HepG2 (cell line): ENCODE measurements at regions not wholly inside any gene's neighbourhood (a gene's known extent, or its start where the extent isn't known, plus 50 kb on each side); places are given as distances from the start of the nearest gene placed in this dataset.

Experiments
- CENPT ChIP-seq: sonication (generic); formaldehyde crosslinking; IDR thresholded peaks from 2 replicates; pipeline ENCODE4 v1.8.0; 2022; ENCODE audit warnings: low read depth, mild to moderate bottlenecking, moderate library complexity, missing genetic modification reagents
- FOXK1 ChIP-seq: sonication (generic); formaldehyde crosslinking; IDR thresholded peaks from 2 replicates; pipeline ENCODE4 v1.4.0; 2020; ENCODE audit warnings: low read depth, missing genetic modification reagents, borderline replicate concordance
- HDAC6 ChIP-seq: fragments of 200-600 bp; sonication (generic); IDR thresholded peaks from 2 replicates; pipeline ENCODE4 v1.7.0; 2017; ENCODE audit warnings: mild to moderate bottlenecking, antibody characterized with exemption, low read length, low read depth
- HMG20A ChIP-seq: IDR thresholded peaks from 2 replicates; pipeline ENCODE4 v1.6.1; 2016; ENCODE audit warnings: borderline replicate concordance
- HNF4A ChIP-seq: sonication (generic); formaldehyde crosslinking; IDR thresholded peaks from 2 replicates; pipeline ENCODE4 v1.4.0; 2020; ENCODE audit warnings: missing genetic modification reagents
- HOXD1 ChIP-seq: sonication (generic); formaldehyde crosslinking; IDR thresholded peaks from 2 replicates; pipeline ENCODE4 v1.5.0; 2020; ENCODE audit warnings: missing genetic modification reagents
- MAZ ChIP-seq, 2 experiments: sonication (generic) in 1 of 2; formaldehyde crosslinking in 1 of 2; IDR thresholded peaks; 2 replicates each; pipeline versions ENCODE4 v1.5.0 to v1.6.1; 2012 to 2020; ENCODE audit warnings: low read depth in 2 of 2, mild to moderate bottlenecking in 2 of 2, borderline replicate concordance in 1 of 2, improper control_type of control experiment in 1 of 2, low read length in 1 of 2, missing genetic modification reagents in 1 of 2, moderate library complexity in 1 of 2
- RFXAP ChIP-seq: sonication (generic); formaldehyde crosslinking; IDR thresholded peaks from 2 replicates; pipeline ENCODE4 v1.4.0; 2020; ENCODE audit warnings: missing genetic modification reagents, borderline replicate concordance
- SKI ChIP-seq: fragments of 450-650 bp; IDR thresholded peaks from one replicate; pipeline ENCODE4 v1.6.1; 2018; ENCODE audit warnings: mild to moderate bottlenecking; ENCODE audit not compliant: partially characterized antibody
- SP140L ChIP-seq: sonication (generic); formaldehyde crosslinking; IDR thresholded peaks from 2 replicates; pipeline ENCODE4 v1.4.0; 2020; ENCODE audit warnings: missing genetic modification reagents, borderline replicate concordance
- TRIM24 ChIP-seq: sonication (generic); formaldehyde crosslinking; IDR thresholded peaks from 2 replicates; pipeline ENCODE4 v1.8.0; 2022; ENCODE audit warnings: mild to moderate bottlenecking, missing genetic modification reagents
- YEATS4 ChIP-seq: sonication (generic); formaldehyde crosslinking; IDR thresholded peaks from 2 replicates; pipeline ENCODE4 v1.4.0; 2020; ENCODE audit warnings: missing genetic modification reagents, borderline replicate concordance
- ZNF180 ChIP-seq: sonication (generic); formaldehyde crosslinking; IDR thresholded peaks from 2 replicates; pipeline ENCODE4 v1.4.0; 2020; ENCODE audit warnings: low read depth, missing genetic modification reagents, borderline replicate concordance
- ZNF430 ChIP-seq: sonication (generic); formaldehyde crosslinking; IDR thresholded peaks from 2 replicates; pipeline ENCODE4 v1.9.0; 2021; ENCODE audit warnings: mild to moderate bottlenecking, missing genetic modification reagents
- ZNF562 ChIP-seq: sonication (generic); formaldehyde crosslinking; IDR thresholded peaks from 2 replicates; pipeline ENCODE4 v1.8.0; 2022; ENCODE audit warnings: missing genetic modification reagents, borderline replicate concordance
- ZNF572 ChIP-seq: sonication (generic); formaldehyde crosslinking; IDR thresholded peaks from 2 replicates; pipeline ENCODE4 v1.5.1; 2020; ENCODE audit warnings: mild to moderate bottlenecking, missing genetic modification reagents
- ZNF670 ChIP-seq: sonication (generic); formaldehyde crosslinking; IDR thresholded peaks from 2 replicates; pipeline ENCODE4 v1.8.0; 2022; ENCODE audit warnings: mild to moderate bottlenecking, missing genetic modification reagents, borderline replicate concordance
- ZNF713 ChIP-seq: sonication (generic); formaldehyde crosslinking; IDR thresholded peaks from 2 replicates; pipeline ENCODE4 v1.4.0; 2020; ENCODE audit warnings: mild to moderate bottlenecking, missing genetic modification reagents
- ZNF749 ChIP-seq: sonication (generic); formaldehyde crosslinking; IDR thresholded peaks from 2 replicates; pipeline ENCODE4 v1.8.0; 2022; ENCODE audit warnings: mild to moderate bottlenecking, missing genetic modification reagents, moderate library complexity, borderline replicate concordance
- ZNF75D ChIP-seq: sonication (generic); formaldehyde crosslinking; IDR thresholded peaks from 2 replicates; pipeline ENCODE4 v1.8.1; 2023; ENCODE audit warnings: missing genetic modification reagents, mild to moderate bottlenecking, borderline replicate concordance
- TF ChIP-seq, protein P1 (sequence below): sonication (generic); formaldehyde crosslinking; IDR thresholded peaks from 2 replicates; pipeline ENCODE4 v1.4.0; 2020; ENCODE audit warnings: mild to moderate bottlenecking, missing genetic modification reagents
- TF ChIP-seq, protein P2 (sequence below): sonication (generic); formaldehyde crosslinking; IDR thresholded peaks from 2 replicates; pipeline ENCODE4 v1.5.0; 2020; ENCODE audit warnings: missing genetic modification reagents
- TF ChIP-seq, protein P3 (sequence below): sonication (generic); formaldehyde crosslinking; IDR thresholded peaks from 2 replicates; pipeline ENCODE4 v1.4.0; 2020; ENCODE audit warnings: mild to moderate bottlenecking, low read depth, missing genetic modification reagents
- TF ChIP-seq, protein P4 (sequence below): sonication (generic); formaldehyde crosslinking; IDR thresholded peaks from 2 replicates; pipeline ENCODE4 v1.4.0; 2020; ENCODE audit warnings: mild to moderate bottlenecking, missing genetic modification reagents

DNA sequence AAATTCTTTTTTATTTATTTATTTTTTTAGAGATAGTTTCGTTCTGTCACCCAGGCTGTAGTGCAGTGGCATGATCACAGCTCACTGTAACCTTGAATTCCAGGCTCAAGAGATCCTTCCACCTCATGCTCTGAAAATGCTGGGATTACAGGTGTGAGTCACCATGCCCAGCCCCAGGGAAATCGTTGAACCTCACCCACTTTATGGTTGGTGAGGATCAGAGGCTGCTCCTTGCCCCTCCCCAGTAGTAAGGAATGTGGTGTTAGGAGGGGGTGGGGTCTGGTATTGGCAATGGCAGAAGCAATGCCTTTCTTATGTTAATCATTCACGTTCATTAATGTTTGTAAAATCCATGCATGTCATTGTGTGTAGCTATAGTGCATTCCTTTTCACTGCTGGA, 161.9 kb downstream of the SUCLG1 start (continued):
- TF ChIP-seq, protein P1, sequence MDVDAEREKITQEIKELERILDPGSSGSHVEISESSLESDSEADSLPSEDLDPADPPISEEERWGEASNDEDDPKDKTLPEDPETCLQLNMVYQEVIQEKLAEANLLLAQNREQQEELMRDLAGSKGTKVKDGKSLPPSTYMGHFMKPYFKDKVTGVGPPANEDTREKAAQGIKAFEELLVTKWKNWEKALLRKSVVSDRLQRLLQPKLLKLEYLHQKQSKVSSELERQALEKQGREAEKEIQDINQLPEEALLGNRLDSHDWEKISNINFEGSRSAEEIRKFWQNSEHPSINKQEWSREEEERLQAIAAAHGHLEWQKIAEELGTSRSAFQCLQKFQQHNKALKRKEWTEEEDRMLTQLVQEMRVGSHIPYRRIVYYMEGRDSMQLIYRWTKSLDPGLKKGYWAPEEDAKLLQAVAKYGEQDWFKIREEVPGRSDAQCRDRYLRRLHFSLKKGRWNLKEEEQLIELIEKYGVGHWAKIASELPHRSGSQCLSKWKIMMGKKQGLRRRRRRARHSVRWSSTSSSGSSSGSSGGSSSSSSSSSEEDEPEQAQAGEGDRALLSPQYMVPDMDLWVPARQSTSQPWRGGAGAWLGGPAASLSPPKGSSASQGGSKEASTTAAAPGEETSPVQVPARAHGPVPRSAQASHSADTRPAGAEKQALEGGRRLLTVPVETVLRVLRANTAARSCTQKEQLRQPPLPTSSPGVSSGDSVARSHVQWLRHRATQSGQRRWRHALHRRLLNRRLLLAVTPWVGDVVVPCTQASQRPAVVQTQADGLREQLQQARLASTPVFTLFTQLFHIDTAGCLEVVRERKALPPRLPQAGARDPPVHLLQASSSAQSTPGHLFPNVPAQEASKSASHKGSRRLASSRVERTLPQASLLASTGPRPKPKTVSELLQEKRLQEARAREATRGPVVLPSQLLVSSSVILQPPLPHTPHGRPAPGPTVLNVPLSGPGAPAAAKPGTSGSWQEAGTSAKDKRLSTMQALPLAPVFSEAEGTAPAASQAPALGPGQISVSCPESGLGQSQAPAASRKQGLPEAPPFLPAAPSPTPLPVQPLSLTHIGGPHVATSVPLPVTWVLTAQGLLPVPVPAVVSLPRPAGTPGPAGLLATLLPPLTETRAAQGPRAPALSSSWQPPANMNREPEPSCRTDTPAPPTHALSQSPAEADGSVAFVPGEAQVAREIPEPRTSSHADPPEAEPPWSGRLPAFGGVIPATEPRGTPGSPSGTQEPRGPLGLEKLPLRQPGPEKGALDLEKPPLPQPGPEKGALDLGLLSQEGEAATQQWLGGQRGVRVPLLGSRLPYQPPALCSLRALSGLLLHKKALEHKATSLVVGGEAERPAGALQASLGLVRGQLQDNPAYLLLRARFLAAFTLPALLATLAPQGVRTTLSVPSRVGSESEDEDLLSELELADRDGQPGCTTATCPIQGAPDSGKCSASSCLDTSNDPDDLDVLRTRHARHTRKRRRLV (CRISPR knock-in tag) = no peak
- TF ChIP-seq TRIM24 (CRISPR knock-in tag) = no peak
- TF ChIP-seq ZNF180 = no peak
- no peak for TF ChIP-seq SKI
- TF ChIP-seq HDAC6 = no peak
- 0 out of 2 replicates have a peak, but pooled peaks have one; percentile 18 for TF ChIP-seq RFXAP (CRISPR knock-in tag)
- TF ChIP-seq HNF4A = peak; percentile 31; the same call in 1 of the 2 replicates
- no peak for TF ChIP-seq ZNF670 (CRISPR knock-in tag)
- peak; percentile 84 for TF ChIP-seq MAZ (IDR thresholded peaks at IDR 0.05; ENCODE audit: borderline replicate concordance, low read depth, low read length)
- TF ChIP-seq MAZ (CRISPR knock-in tag; IDR thresholded peaks at IDR 0.05; ENCODE audit: low read depth) = no peak
- no peak for TF ChIP-seq ZNF75D (CRISPR knock-in tag)
- no peak for TF ChIP-seq YEATS4
- TF ChIP-seq, protein P2, sequence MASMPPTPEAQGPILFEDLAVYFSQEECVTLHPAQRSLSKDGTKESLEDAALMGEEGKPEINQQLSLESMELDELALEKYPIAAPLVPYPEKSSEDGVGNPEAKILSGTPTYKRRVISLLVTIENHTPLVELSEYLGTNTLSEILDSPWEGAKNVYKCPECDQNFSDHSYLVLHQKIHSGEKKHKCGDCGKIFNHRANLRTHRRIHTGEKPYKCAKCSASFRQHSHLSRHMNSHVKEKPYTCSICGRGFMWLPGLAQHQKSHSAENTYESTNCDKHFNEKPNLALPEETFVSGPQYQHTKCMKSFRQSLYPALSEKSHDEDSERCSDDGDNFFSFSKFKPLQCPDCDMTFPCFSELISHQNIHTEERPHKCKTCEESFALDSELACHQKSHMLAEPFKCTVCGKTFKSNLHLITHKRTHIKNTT (CRISPR knock-in tag) = no peak
- TF ChIP-seq SP140L (CRISPR knock-in tag) = no peak
- no peak for TF ChIP-seq ZNF749 (CRISPR knock-in tag)
- no peak for TF ChIP-seq ZNF713
- no peak for TF ChIP-seq HOXD1 (CRISPR knock-in tag)
- no peak for TF ChIP-seq CENPT (CRISPR knock-in tag)
- TF ChIP-seq ZNF430 (CRISPR knock-in tag) = no peak
- no peak for TF ChIP-seq FOXK1 (CRISPR knock-in tag)
- TF ChIP-seq, protein P3, sequence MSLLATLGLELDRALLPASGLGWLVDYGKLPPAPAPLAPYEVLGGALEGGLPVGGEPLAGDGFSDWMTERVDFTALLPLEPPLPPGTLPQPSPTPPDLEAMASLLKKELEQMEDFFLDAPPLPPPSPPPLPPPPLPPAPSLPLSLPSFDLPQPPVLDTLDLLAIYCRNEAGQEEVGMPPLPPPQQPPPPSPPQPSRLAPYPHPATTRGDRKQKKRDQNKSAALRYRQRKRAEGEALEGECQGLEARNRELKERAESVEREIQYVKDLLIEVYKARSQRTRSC (CRISPR knock-in tag) = no peak
- peak; percentile 45 for TF ChIP-seq HMG20A (CRISPR knock-in tag)
- no peak for TF ChIP-seq ZNF572 (CRISPR knock-in tag)
- TF ChIP-seq, protein P4, sequence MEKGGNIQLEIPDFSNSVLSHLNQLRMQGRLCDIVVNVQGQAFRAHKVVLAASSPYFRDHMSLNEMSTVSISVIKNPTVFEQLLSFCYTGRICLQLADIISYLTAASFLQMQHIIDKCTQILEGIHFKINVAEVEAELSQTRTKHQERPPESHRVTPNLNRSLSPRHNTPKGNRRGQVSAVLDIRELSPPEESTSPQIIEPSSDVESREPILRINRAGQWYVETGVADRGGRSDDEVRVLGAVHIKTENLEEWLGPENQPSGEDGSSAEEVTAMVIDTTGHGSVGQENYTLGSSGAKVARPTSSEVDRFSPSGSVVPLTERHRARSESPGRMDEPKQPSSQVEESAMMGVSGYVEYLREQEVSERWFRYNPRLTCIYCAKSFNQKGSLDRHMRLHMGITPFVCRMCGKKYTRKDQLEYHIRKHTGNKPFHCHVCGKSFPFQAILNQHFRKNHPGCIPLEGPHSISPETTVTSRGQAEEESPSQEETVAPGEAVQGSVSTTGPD = no peak
- TF ChIP-seq ZNF562 (CRISPR knock-in tag) = no peak
